ENCODE measurements at regions not wholly inside any gene's neighbourhood (a gene's known extent, or its start where the extent isn't known, plus 50 kb on each side); places are given as distances from the start of the nearest gene placed in this dataset.

GRCh38 chr1:232291681-232292080, 338.3 kb downstream of the SIPA1L2 start:
- H3K36me3 ChIP-seq (ENCODE audit: control insufficient read depth, insufficient read depth, low read length), result no peaks in the 10 kb centered on the region
- no peaks in the 10 kb centered on the region for H3K27me3 ChIP-seq (ENCODE audit: control insufficient read depth, insufficient read depth, low read length)
- DNase-seq (ENCODE audit: low read depth) (peak; percentile 24), FAIRE-seq (no peak)
- no peak overlapping the region for H3K4me3 ChIP-seq (ENCODE audit: low read depth, low read length)
- TF ChIP-seq CTCF (IDR thresholded peaks at IDR 0.05; ENCODE audit: insufficient read depth, low read length, severe bottlenecking), result no peak

- TF ChIP-seq CTCF (IDR thresholded peaks at IDR 0.05; ENCODE audit: insufficient read depth, low read length, severe bottlenecking), result no peak
- no peaks in the 10 kb centered on the region for H3K27me3 ChIP-seq (ENCODE audit: control insufficient read depth, insufficient read depth, low read length)
- H3K36me3 ChIP-seq (ENCODE audit: control insufficient read depth, insufficient read depth, low read length), result no peaks in the 10 kb centered on the region
- H3K4me3 ChIP-seq (ENCODE audit: low read depth, low read length), result no peak overlapping the region
- DNase-seq (ENCODE audit: low read depth), result no peak
- no peak for FAIRE-seq
Observed at GRCh38 chr1:232291261-232291660, 338.7 kb downstream of the SIPA1L2 start.

GRCh38 chr1:232290570-232290969, 339.4 kb downstream of the SIPA1L2 start:
- FAIRE-seq (no peak), DNase-seq (ENCODE audit: low read depth) (no peak)
- no peaks in the 10 kb centered on the region for H3K27me3 ChIP-seq (ENCODE audit: control insufficient read depth, insufficient read depth, low read length)
- TF ChIP-seq CTCF (IDR thresholded peaks at IDR 0.05; ENCODE audit: insufficient read depth, low read length, severe bottlenecking), result no peak
- no peaks in the 10 kb centered on the region for H3K36me3 ChIP-seq (ENCODE audit: control insufficient read depth, insufficient read depth, low read length)
- H3K4me3 ChIP-seq (ENCODE audit: low read depth, low read length), result no peak overlapping the region

- no peak for TF ChIP-seq CTCF (IDR thresholded peaks at IDR 0.05; ENCODE audit: insufficient read depth, low read length, severe bottlenecking)
- DNase-seq (ENCODE audit: low read depth), result no peak
- no peak overlapping the region for H3K4me3 ChIP-seq (ENCODE audit: low read depth, low read length)
- no peak for FAIRE-seq
- H3K27me3 ChIP-seq (ENCODE audit: control insufficient read depth, insufficient read depth, low read length), result peaks cover 3% of the 10 kb centered on the region
- no peaks in the 10 kb centered on the region for H3K36me3 ChIP-seq (ENCODE audit: control insufficient read depth, insufficient read depth, low read length)
Observed at GRCh38 chr1:232287676-232288569, 342.0 kb downstream of the SIPA1L2 start.

GRCh38 chr1:232285138-232285537, 344.8 kb downstream of the SIPA1L2 start:
- FAIRE-seq (no peak), DNase-seq (ENCODE audit: low read depth) (no peak)
- Histone ChIP-seq H3K27me3 (ENCODE audit: control insufficient read depth, insufficient read depth, low read length) (peaks cover 3% of the 10 kb centered on the region), H3K36me3 (ENCODE audit: control insufficient read depth, insufficient read depth, low read length) (no peaks in the 10 kb centered on the region), H3K4me3 (ENCODE audit: low read depth, low read length) (no peak overlapping the region)
- no peak for TF ChIP-seq CTCF (IDR thresholded peaks at IDR 0.05; ENCODE audit: insufficient read depth, low read length, severe bottlenecking)
